Small intestine (tissue), 7 donors: ENCODE measurements at regions not wholly inside any gene's neighbourhood (a gene's known extent, or its start where the extent isn't known, plus 50 kb on each side); places are given as distances from the start of the nearest gene placed in this dataset.

Source experiments
- DNase-seq, 2 donors: peaks; one replicate each; pipeline versions ENCODE4 v3.0.0 to v3.0.0-alpha.2; 2013
- FAIRE-seq: peaks from 2 replicates; lab custom pipeline; 2012; peaks lifted over from hg19 to GRCh38; lab: Jason Lieb, UNC
- H3K27ac ChIP-seq, 3 donors: one replicate each; pipeline ENCODE4 v1.5.1; 2013; ENCODE audit warnings: low read length in 2 of 3, mild to moderate bottlenecking in 2 of 3, control low read depth in 1 of 3, inconsistent platforms in 1 of 3, low read depth in 1 of 3, moderate library complexity in 1 of 3
- H3K27me3 ChIP-seq, 3 donors: one replicate each; pipeline ENCODE4 v1.6.1; 2013; ENCODE audit warnings: low read length in 3 of 3, inconsistent platforms in 1 of 3; ENCODE audit not compliant: control insufficient read depth in 3 of 3, insufficient read depth in 3 of 3
- H3K36me3 ChIP-seq, 3 donors: one replicate each; pipeline ENCODE4 v1.6.1; 2013; ENCODE audit warnings: low read length in 3 of 3, inconsistent platforms in 1 of 3, low read depth in 1 of 3, mild to moderate bottlenecking in 1 of 3, moderate library complexity in 1 of 3; ENCODE audit not compliant: control insufficient read depth in 3 of 3, insufficient read depth in 2 of 3
- H3K4me1 ChIP-seq, 3 donors: one replicate each; pipeline ENCODE4 v1.6.1; 2013; ENCODE audit warnings: low read length in 2 of 3, inconsistent platforms in 1 of 3, low read depth in 1 of 3, mild to moderate bottlenecking in 1 of 3, moderate library complexity in 1 of 3; ENCODE audit not compliant: control insufficient read depth in 3 of 3, insufficient read depth in 2 of 3
- H3K4me3 ChIP-seq, 3 donors: one replicate each; pipeline ENCODE4 v1.5.1; 2013; ENCODE audit warnings: low read length in 3 of 3, control low read depth in 1 of 3, inconsistent platforms in 1 of 3, low read depth in 1 of 3, mild to moderate bottlenecking in 1 of 3, moderate library complexity in 1 of 3
- H3K9me3 ChIP-seq, 2 donors: one replicate each; pipeline ENCODE4 v1.6.1; 2013; ENCODE audit warnings: low read depth in 1 of 2, low read length in 1 of 2; ENCODE audit not compliant: control insufficient read depth in 2 of 2, insufficient read depth in 1 of 2
- WGBS, 3 donors: extraction: QIAGEN DNeasy Blood & Tissue Kit; methylation state at CpG; one replicate each; pipeline ENCODE4 v1.1.7; 2013; 5-methylcytosine and 5-hydroxymethylcytosine counted together
- donor health status: healthy with polysubstance abuse.
- donor health status: control.
- donor health status: control.
- donor health status: Bipolar disorder and iron deficiency.
- donor health status: healthy.

- Histone ChIP-seq H3K36me3 (no peaks in the 10 kb centered on the region), H3K9me3 (no peaks in the 10 kb centered on the region), H3K27me3 (peaks cover 0 to 2% (median 0%) of the 10 kb centered on the region in 3 donors), H3K27ac (no peak overlapping the region), H3K4me1 (no peaks in the 10 kb centered on the region), H3K4me3 (no peak overlapping the region)
- no peak for FAIRE-seq
- 78 to 81% (median 81%) methylated on average over 8 of the region's 8 CpGs for WGBS, 3 donors
- DNase-seq, result no peak
Observed at GRCh38 chr20:60125513-60125912, 167.3 kb downstream of the CDH26 start.

- no peak overlapping the region for H3K27ac ChIP-seq
- H3K36me3 ChIP-seq, result no peaks in the 10 kb centered on the region
- WGBS, 3 donors, result 0 to 10% (median 7%) methylated on average over 1 of the region's 1 CpG
- H3K4me1 ChIP-seq, result no peaks in the 10 kb centered on the region
- no peak overlapping the region for H3K4me3 ChIP-seq
- H3K27me3 ChIP-seq, result peaks cover 0 to 2% (median 0%) of the 10 kb centered on the region in 3 donors
- DNase-seq (peak in 1 of 2 donors; percentile 15), FAIRE-seq (no peak)
- no peaks in the 10 kb centered on the region for H3K9me3 ChIP-seq
Observed at GRCh38 chr20:60126975-60127374, 168.8 kb downstream of the CDH26 start.

- Histone ChIP-seq H3K27me3 (no peaks in the 10 kb centered on the region), H3K4me3 (no peak overlapping the region), H3K36me3 (no peaks in the 10 kb centered on the region), H3K9me3 (no peaks in the 10 kb centered on the region), H3K4me1 (no peaks in the 10 kb centered on the region), H3K27ac (no peak overlapping the region)
- 39 to 48% (median 44%) methylated on average over 6 of the region's 6 CpGs for WGBS, 3 donors
- FAIRE-seq, result no peak
- no peak for DNase-seq
Observed at GRCh38 chr20:60131375-60131774, 173.2 kb downstream of the CDH26 start.

- DNase-seq (no peak), FAIRE-seq (no peak)
- WGBS, 3 donors, result 77 to 82% (median 79%) methylated on average over 8 of the region's 8 CpGs
- H3K9me3 ChIP-seq, result no peaks in the 10 kb centered on the region
- H3K27ac ChIP-seq, result no peak overlapping the region
- H3K36me3 ChIP-seq, result no peaks in the 10 kb centered on the region
- H3K4me3 ChIP-seq, result no peak overlapping the region
- H3K27me3 ChIP-seq, result no peaks in the 10 kb centered on the region
- no peaks in the 10 kb centered on the region for H3K4me1 ChIP-seq
Observed at GRCh38 chr20:60132162-60132826, 174.1 kb downstream of the CDH26 start.

- Histone ChIP-seq H3K27me3 (no peaks in the 10 kb centered on the region), H3K27ac (no peak overlapping the region), H3K36me3 (no peaks in the 10 kb centered on the region), H3K9me3 (no peaks in the 10 kb centered on the region), H3K4me1 (no peaks in the 10 kb centered on the region), H3K4me3 (no peak overlapping the region)
- DNase-seq, result no peak
- FAIRE-seq, result no peak
- 74 to 81% (median 80%) methylated on average over 14 of the region's 14 CpGs for WGBS, 3 donors
Observed at GRCh38 chr20:60132827-60133670, 174.8 kb downstream of the CDH26 start.

GRCh38 chr20:60135276-60135675 is 177.1 kb downstream of the CDH26 start:
- no peak overlapping the region for H3K27ac ChIP-seq
- no peak overlapping the region for H3K4me3 ChIP-seq
- H3K4me1 ChIP-seq, result no peaks in the 10 kb centered on the region
- H3K36me3 ChIP-seq, result no peaks in the 10 kb centered on the region
- no peaks in the 10 kb centered on the region for H3K9me3 ChIP-seq
- FAIRE-seq, result no peak
- no peak for DNase-seq
- WGBS, 3 donors, result 87 to 94% (median 88%) methylated on average over 4 of the region's 4 CpGs
- no peaks in the 10 kb centered on the region for H3K27me3 ChIP-seq

- DNase-seq (no peak), FAIRE-seq (no peak)
- no peaks in the 10 kb centered on the region for H3K36me3 ChIP-seq
- WGBS, 3 donors, result 59 to 78% (median 74%) methylated on average over 7 of the region's 7 CpGs
- H3K4me3 ChIP-seq, result no peak overlapping the region
- H3K4me1 ChIP-seq, result no peaks in the 10 kb centered on the region
- no peaks in the 10 kb centered on the region for H3K9me3 ChIP-seq
- H3K27me3 ChIP-seq, result no peaks in the 10 kb centered on the region
- no peak overlapping the region for H3K27ac ChIP-seq
Observed at GRCh38 chr20:60136645-60137401, 178.6 kb downstream of the CDH26 start.

- Histone ChIP-seq H3K27me3 (no peaks in the 10 kb centered on the region), H3K9me3 (no peaks in the 10 kb centered on the region), H3K36me3 (no peaks in the 10 kb centered on the region), H3K4me3 (no peak overlapping the region), H3K27ac (no peak overlapping the region), H3K4me1 (no peaks in the 10 kb centered on the region)
- no peak for FAIRE-seq
- 49 to 56% (median 51%) methylated on average over 3 of the region's 3 CpGs for WGBS, 3 donors
- peak; percentile 12 to 13 for DNase-seq
Observed at GRCh38 chr20:60137657-60138245, 179.5 kb downstream of the CDH26 start.
